Muscle of leg (tissue), 3 donors: ENCODE measurements at regions not wholly inside any gene's neighbourhood (a gene's known extent, or its start where the extent isn't known, plus 50 kb on each side); places are given as distances from the start of the nearest gene placed in this dataset.

Source experiments
- DNase-seq: peaks from one replicate; pipeline ENCODE4 v3.0.0; 2013
- H3K27ac ChIP-seq: one replicate; pipeline ENCODE4 v1.5.1; 2013; ENCODE audit warnings: mild to moderate bottlenecking, low read length, control low read depth
- H3K27me3 ChIP-seq: one replicate; pipeline ENCODE4 v1.6.1; 2013; ENCODE audit warnings: low read length; ENCODE audit not compliant: control insufficient read depth, insufficient read depth
- H3K36me3 ChIP-seq: one replicate; pipeline ENCODE4 v1.6.1; 2013; ENCODE audit warnings: low read length; ENCODE audit not compliant: control insufficient read depth, insufficient read depth
- H3K4me1 ChIP-seq: one replicate; pipeline ENCODE4 v1.6.1; 2013; ENCODE audit warnings: low read length; ENCODE audit not compliant: control insufficient read depth, insufficient read depth
- H3K4me3 ChIP-seq: one replicate; pipeline ENCODE4 v1.5.1; 2013; ENCODE audit warnings: low read length, control low read depth
- H3K9me3 ChIP-seq: replicated peaks from 2 replicates; pipeline ENCODE4 v1.6.1; 2013; ENCODE audit warnings: low read depth, low read length; ENCODE audit not compliant: control insufficient read depth
- WGBS: methylation state at CpG from one replicate; pipeline ENCODE4 v1.1.5; 2013; ENCODE audit warnings: missing lambda C conversion rate; ENCODE audit not compliant: insufficient coverage; 5-methylcytosine and 5-hydroxymethylcytosine counted together

- H3K9me3 ChIP-seq, result no peaks in the 10 kb centered on the region
- no peaks in the 10 kb centered on the region for H3K4me1 ChIP-seq
- DNase-seq, result peak; percentile 60
- H3K36me3 ChIP-seq, result no peaks in the 10 kb centered on the region
- H3K4me3 ChIP-seq, result no peak overlapping the region
- H3K27ac ChIP-seq, result no peak overlapping the region
- H3K27me3 ChIP-seq, result no peaks in the 10 kb centered on the region
- no CpG with 5 or more reads among the region's 2 CpGs for WGBS
Measured at GRCh38 chr11:25734591-25735211, 597.2 kb upstream of the ANO3 start.

- DNase-seq, result no peak
- no peaks in the 10 kb centered on the region for H3K9me3 ChIP-seq
- no peaks in the 10 kb centered on the region for H3K27me3 ChIP-seq
- no peaks in the 10 kb centered on the region for H3K4me1 ChIP-seq
- no peaks in the 10 kb centered on the region for H3K36me3 ChIP-seq
- WGBS, result 88% methylated on average over 3 of the region's 3 CpGs
- H3K4me3 ChIP-seq, result no peak overlapping the region
- no peak overlapping the region for H3K27ac ChIP-seq
Measured at GRCh38 chr11:25737071-25737675, 594.8 kb upstream of the ANO3 start.

- no peaks in the 10 kb centered on the region for H3K36me3 ChIP-seq
- H3K27me3 ChIP-seq, result no peaks in the 10 kb centered on the region
- H3K4me3 ChIP-seq, result no peak overlapping the region
- H3K4me1 ChIP-seq, result no peaks in the 10 kb centered on the region
- no peaks in the 10 kb centered on the region for H3K9me3 ChIP-seq
- WGBS, result no CpG with 5 or more reads among the region's 1 CpG
- no peak for DNase-seq
- H3K27ac ChIP-seq, result no peak overlapping the region
Measured at GRCh38 chr11:25741886-25742285, 590.0 kb upstream of the ANO3 start.

GRCh38 chr11:25742800-25743199 is 589.1 kb upstream of the ANO3 start:
- no peak overlapping the region for H3K27ac ChIP-seq
- no peak overlapping the region for H3K4me3 ChIP-seq
- no peaks in the 10 kb centered on the region for H3K36me3 ChIP-seq
- H3K9me3 ChIP-seq, result no peaks in the 10 kb centered on the region
- no peaks in the 10 kb centered on the region for H3K27me3 ChIP-seq
- DNase-seq, result no peak
- H3K4me1 ChIP-seq, result no peaks in the 10 kb centered on the region

GRCh38 chr11:25755381-25755780 is 576.5 kb upstream of the ANO3 start:
- no CpG with 5 or more reads among the region's 2 CpGs for WGBS
- no peak for DNase-seq
- Histone ChIP-seq H3K27ac (no peak overlapping the region), H3K36me3 (no peaks in the 10 kb centered on the region), H3K27me3 (no peaks in the 10 kb centered on the region), H3K9me3 (no peaks in the 10 kb centered on the region), H3K4me3 (no peak overlapping the region), H3K4me1 (no peaks in the 10 kb centered on the region)

GRCh38 chr11:25755918-25756584 is 575.9 kb upstream of the ANO3 start:
- Histone ChIP-seq H3K4me1 (no peaks in the 10 kb centered on the region), H3K27me3 (no peaks in the 10 kb centered on the region), H3K36me3 (no peaks in the 10 kb centered on the region), H3K9me3 (no peaks in the 10 kb centered on the region), H3K4me3 (no peak overlapping the region), H3K27ac (no peak overlapping the region)
- 84% methylated on average over 15 of the region's 23 CpGs for WGBS
- DNase-seq, result no peak

GRCh38 chr11:25758145-25758661 is 573.7 kb upstream of the ANO3 start:
- H3K9me3 ChIP-seq, result no peaks in the 10 kb centered on the region
- 81% methylated on average over 3 of the region's 6 CpGs for WGBS
- no peaks in the 10 kb centered on the region for H3K36me3 ChIP-seq
- DNase-seq, result no peak
- no peak overlapping the region for H3K4me3 ChIP-seq
- H3K27ac ChIP-seq, result no peak overlapping the region
- no peaks in the 10 kb centered on the region for H3K4me1 ChIP-seq
- no peaks in the 10 kb centered on the region for H3K27me3 ChIP-seq

GRCh38 chr11:25766332-25767015 is 565.5 kb upstream of the ANO3 start:
- H3K4me1 ChIP-seq, result no peaks in the 10 kb centered on the region
- WGBS, result no CpG with 5 or more reads among the region's 4 CpGs
- no peaks in the 10 kb centered on the region for H3K36me3 ChIP-seq
- DNase-seq, result no peak
- no peaks in the 10 kb centered on the region for H3K27me3 ChIP-seq
- no peak overlapping the region for H3K27ac ChIP-seq
- no peak overlapping the region for H3K4me3 ChIP-seq
- no peaks in the 10 kb centered on the region for H3K9me3 ChIP-seq

- H3K9me3 ChIP-seq, result no peaks in the 10 kb centered on the region
- H3K27ac ChIP-seq, result no peak overlapping the region
- H3K36me3 ChIP-seq, result no peaks in the 10 kb centered on the region
- no peak for DNase-seq
- no peaks in the 10 kb centered on the region for H3K27me3 ChIP-seq
- WGBS, result no CpG with 5 or more reads among the region's 3 CpGs
- H3K4me3 ChIP-seq, result no peak overlapping the region
- no peaks in the 10 kb centered on the region for H3K4me1 ChIP-seq
Measured at GRCh38 chr11:25769287-25769686, 562.6 kb upstream of the ANO3 start.

- WGBS, result no CpG with 5 or more reads among the region's 4 CpGs
- H3K36me3 ChIP-seq, result no peaks in the 10 kb centered on the region
- H3K9me3 ChIP-seq, result no peaks in the 10 kb centered on the region
- no peak overlapping the region for H3K27ac ChIP-seq
- no peak overlapping the region for H3K4me3 ChIP-seq
- H3K27me3 ChIP-seq, result no peaks in the 10 kb centered on the region
- DNase-seq, result no peak
- H3K4me1 ChIP-seq, result no peaks in the 10 kb centered on the region
Measured at GRCh38 chr11:25771605-25772004, 560.3 kb upstream of the ANO3 start.
